ENCODE measurements at regions not wholly inside any gene's neighbourhood (a gene's known extent, or its start where the extent isn't known, plus 50 kb on each side); places are given as distances from the start of the nearest gene placed in this dataset.
"Not testable (repeated sequence)": the region's sequence is repeated elsewhere in the genome, so short reads cannot be mapped to it uniquely, and the experiment has no call there.

DNA sequence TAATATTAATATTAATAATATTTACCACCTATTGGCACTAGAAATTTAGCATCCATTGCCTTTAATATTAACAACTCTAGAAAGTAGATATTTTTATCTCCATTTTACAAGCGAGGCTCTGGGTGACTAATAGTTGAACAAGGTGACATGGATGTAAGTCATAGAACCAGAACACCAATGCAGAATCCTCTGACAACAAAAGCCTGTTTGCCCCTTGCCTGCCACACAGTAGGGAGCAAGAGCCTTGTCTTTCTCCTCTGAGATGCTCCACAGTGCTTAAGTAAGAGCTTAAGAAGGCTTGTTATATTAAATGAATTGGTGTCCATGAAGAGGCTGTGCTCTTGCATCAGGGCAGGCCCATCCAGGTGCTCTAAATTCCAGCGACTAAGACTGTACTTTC lies 51.2 kb upstream of the LBX1 start:
- no peak overlapping the region for H3K23ac ChIP-seq (ENCODE audit: insufficient read length, low read depth, low read length)
- no peak overlapping the region for H3K14ac ChIP-seq (ENCODE audit: insufficient read depth, low read length)
- H3K23me2 ChIP-seq (ENCODE audit: insufficient read length, low read depth, low read length, poor library complexity, severe bottlenecking): peaks cover 6% of the 10 kb centered on the region
- peaks cover 33 to 40% of the 10 kb centered on the region in 2 experiments for H3K4me1 Mint-ChIP-seq
- H3K9me3 Mint-ChIP-seq: no peaks in the 10 kb centered on the region
- peaks cover 68% of the 10 kb centered on the region for H3K27me3 Mint-ChIP-seq (ENCODE audit: low read depth)
- no peak overlapping the region for H4K5ac ChIP-seq (ENCODE audit: insufficient read length, low read depth, low read length)
- H2BK15ac ChIP-seq (ENCODE audit: low read depth, low read length): no peak overlapping the region
- no peaks in the 10 kb centered on the region for H3K79me1 ChIP-seq (ENCODE audit: insufficient read depth, low read depth, low read length, poor library complexity, severe bottlenecking)
- no peak overlapping the region for H2BK20ac ChIP-seq (ENCODE audit: low read depth, low read length, poor library complexity, severe bottlenecking)
- H4K8ac ChIP-seq (replicated peaks; ENCODE audit: insufficient read length, low read depth, low read length): no peak overlapping the region
- no peak overlapping the region for H3K4me2 ChIP-seq (ENCODE audit: insufficient read depth, insufficient read length, low read length)
- H3K4me3 Mint-ChIP-seq: no peak overlapping the region
- no peak overlapping the region for H3K18ac ChIP-seq (ENCODE audit: insufficient read length, low read depth, low read length)
- H4K20me1 ChIP-seq (ENCODE audit: control insufficient read depth, insufficient read depth, insufficient read length): no peaks in the 10 kb centered on the region
- peaks cover 8% of the 10 kb centered on the region; the same call in 1 of the 2 replicates for H3K4me1 ChIP-seq (ENCODE audit: insufficient read depth, low read length)
- no peak overlapping the region for H3K4ac ChIP-seq (ENCODE audit: low read depth, low read length)
- no peak overlapping the region for H2BK120ac ChIP-seq (ENCODE audit: low read depth, low read length, poor library complexity, severe bottlenecking)
- DNase-seq: no peak
- no peak overlapping the region for H3K27ac ChIP-seq (ENCODE audit: insufficient read length, low read depth, low read length)
- WGBS (ENCODE audit: extremely low coverage, insufficient read length, low lambda C conversion rate): no CpG with 5 or more reads among the region's 2 CpGs
- H3K9me3 ChIP-seq (ENCODE audit: control insufficient read depth, low read depth, low read length): no peaks in the 10 kb centered on the region
- no peaks in the 10 kb centered on the region for H3K79me2 ChIP-seq (ENCODE audit: insufficient read depth, low read length)
- no peak overlapping the region for H2AK5ac ChIP-seq (ENCODE audit: insufficient read length, low read length)
- H4K91ac ChIP-seq (ENCODE audit: insufficient read length, low read depth, low read length): no peak overlapping the region
- H3K36me3 Mint-ChIP-seq (ENCODE audit: insufficient read depth in 1 of 3, low read depth in 3 of 3): no peaks in the 10 kb centered on the region
- no peak overlapping the region for H3K9ac ChIP-seq (ENCODE audit: extremely low read depth, insufficient read length, low read length)
- H3K27ac Mint-ChIP-seq: no peak overlapping the region
- no peak overlapping the region for H3T11ph ChIP-seq (ENCODE audit: low read length)
- H2BK5ac ChIP-seq (ENCODE audit: insufficient read length, low read length): no peak overlapping the region
- H2AFZ ChIP-seq (ENCODE audit: low read length): no peak overlapping the region
- H3K27me3 ChIP-seq (ENCODE audit: insufficient read depth, low read length): peaks cover 24% of the 10 kb centered on the region
- no peak overlapping the region for H3K56ac ChIP-seq (ENCODE audit: insufficient read length, low read depth, low read length)
- H2BK12ac ChIP-seq (ENCODE audit: insufficient read length, low read depth, low read length): no peak overlapping the region
- TF ChIP-seq, protein P1, sequence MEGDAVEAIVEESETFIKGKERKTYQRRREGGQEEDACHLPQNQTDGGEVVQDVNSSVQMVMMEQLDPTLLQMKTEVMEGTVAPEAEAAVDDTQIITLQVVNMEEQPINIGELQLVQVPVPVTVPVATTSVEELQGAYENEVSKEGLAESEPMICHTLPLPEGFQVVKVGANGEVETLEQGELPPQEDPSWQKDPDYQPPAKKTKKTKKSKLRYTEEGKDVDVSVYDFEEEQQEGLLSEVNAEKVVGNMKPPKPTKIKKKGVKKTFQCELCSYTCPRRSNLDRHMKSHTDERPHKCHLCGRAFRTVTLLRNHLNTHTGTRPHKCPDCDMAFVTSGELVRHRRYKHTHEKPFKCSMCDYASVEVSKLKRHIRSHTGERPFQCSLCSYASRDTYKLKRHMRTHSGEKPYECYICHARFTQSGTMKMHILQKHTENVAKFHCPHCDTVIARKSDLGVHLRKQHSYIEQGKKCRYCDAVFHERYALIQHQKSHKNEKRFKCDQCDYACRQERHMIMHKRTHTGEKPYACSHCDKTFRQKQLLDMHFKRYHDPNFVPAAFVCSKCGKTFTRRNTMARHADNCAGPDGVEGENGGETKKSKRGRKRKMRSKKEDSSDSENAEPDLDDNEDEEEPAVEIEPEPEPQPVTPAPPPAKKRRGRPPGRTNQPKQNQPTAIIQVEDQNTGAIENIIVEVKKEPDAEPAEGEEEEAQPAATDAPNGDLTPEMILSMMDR (conservative IDR thresholded peaks at IDR 0.05): no peak

GRCh38 chr10:101280921-101281320 lies 51.7 kb upstream of the LBX1 start:
- not testable (repeated sequence) for H3K4me3 Mint-ChIP-seq; H3K9me3 Mint-ChIP-seq; H3K18ac ChIP-seq (ENCODE audit: insufficient read length, low read depth, low read length)

More at GRCh38 chr10:101280921-101281320, 51.7 kb upstream of the LBX1 start:
- H2AFZ ChIP-seq (ENCODE audit: low read length); H4K20me1 ChIP-seq (ENCODE audit: control insufficient read depth, insufficient read depth, insufficient read length); H3K14ac ChIP-seq (ENCODE audit: insufficient read depth, low read length); H2BK5ac ChIP-seq (ENCODE audit: insufficient read length, low read length); H2AK5ac ChIP-seq (ENCODE audit: insufficient read length, low read length); H2BK12ac ChIP-seq (ENCODE audit: insufficient read length, low read depth, low read length); H3K23me2 ChIP-seq (ENCODE audit: insufficient read length, low read depth, low read length, poor library complexity, severe bottlenecking); H3K4me1 ChIP-seq (ENCODE audit: insufficient read depth, low read length); H2BK120ac ChIP-seq (ENCODE audit: low read depth, low read length, poor library complexity, severe bottlenecking); H3K4me2 ChIP-seq (ENCODE audit: insufficient read depth, insufficient read length, low read length); H3K9me3 ChIP-seq (ENCODE audit: control insufficient read depth, low read depth, low read length); H3K9ac ChIP-seq (ENCODE audit: extremely low read depth, insufficient read length, low read length); H2BK20ac ChIP-seq (ENCODE audit: low read depth, low read length, poor library complexity, severe bottlenecking); H3K79me2 ChIP-seq (ENCODE audit: insufficient read depth, low read length); H4K5ac ChIP-seq (ENCODE audit: insufficient read length, low read depth, low read length); H3T11ph ChIP-seq (ENCODE audit: low read length); H3K23ac ChIP-seq (ENCODE audit: insufficient read length, low read depth, low read length); DNase-seq; H4K91ac ChIP-seq (ENCODE audit: insufficient read length, low read depth, low read length); H4K8ac ChIP-seq (replicated peaks; ENCODE audit: insufficient read length, low read depth, low read length); H3K79me1 ChIP-seq (ENCODE audit: insufficient read depth, low read depth, low read length, poor library complexity, severe bottlenecking); H2BK15ac ChIP-seq (ENCODE audit: low read depth, low read length); H3K27ac ChIP-seq (ENCODE audit: insufficient read length, low read depth, low read length); H3K4ac ChIP-seq (ENCODE audit: low read depth, low read length); H3K27ac Mint-ChIP-seq; H3K36me3 Mint-ChIP-seq (ENCODE audit: insufficient read depth in 1 of 3, low read depth in 3 of 3); H3K56ac ChIP-seq (ENCODE audit: insufficient read length, low read depth, low read length): not testable (repeated sequence)
- peaks cover 66% of the 10 kb centered on the region for H3K27me3 Mint-ChIP-seq (ENCODE audit: low read depth)
- H3K4me1 Mint-ChIP-seq: peaks cover 34 to 44% of the 10 kb centered on the region in 2 experiments
- H3K27me3 ChIP-seq (ENCODE audit: insufficient read depth, low read length): peaks cover 24% of the 10 kb centered on the region
- 83% methylated on average over 1 of the region's 3 CpGs for WGBS (ENCODE audit: extremely low coverage, insufficient read length, low lambda C conversion rate)
